ENCODE measurements at regions not wholly inside any gene's neighbourhood (a gene's known extent, or its start where the extent isn't known, plus 50 kb on each side); places are given as distances from the start of the nearest gene placed in this dataset.

GRCh38 chr10:43852644-43853214 is 204.0 kb upstream of the ZNF32 start:
- H3K27ac ChIP-seq (ENCODE audit: low read depth, low read length) = no peak overlapping the region
- no peaks in the 10 kb centered on the region; a peak in 1 of 4 replicates for H3K36me3 ChIP-seq (ENCODE audit: control insufficient read depth in 1 of 2, insufficient read depth in 2 of 2, low read length in 2 of 2)
- H4K20me1 ChIP-seq (ENCODE audit: insufficient read depth) = no peaks in the 10 kb centered on the region
- ChIA-PET RAD21 (ENCODE audit: low non-redundant PET in 1 of 2, low total read pairs in 2 of 2, uncharacterized antibody in 2 of 2, unreplicated experiment in 2 of 2) (no interaction called here), CTCF (no interaction called here), POLR2A (no interaction called here)
- no peak overlapping the region for H3K4me3 ChIP-seq (replicated peaks in 1 of 2; ENCODE audit: low read depth in 1 of 2, low read length in 2 of 2)
- no peak for TF ChIP-seq ATF3 (IDR thresholded peaks at IDR 0.05)
- TF ChIP-seq SIN3A (IDR thresholded peaks at IDR 0.05; ENCODE audit: low read depth) = no peak
- no peak for TF ChIP-seq POLR2A (IDR thresholded peaks at IDR 0.05; ENCODE audit: borderline replicate concordance, extremely low read depth, insufficient read depth, insufficient read length)
- no peak for TF ChIP-seq FOSL1 (IDR thresholded peaks at IDR 0.05; ENCODE audit: low read depth)
- no peak for TF ChIP-seq SP1 (IDR thresholded peaks at IDR 0.05; ENCODE audit: low read depth)
- TF ChIP-seq CTCF (IDR thresholded peaks at IDR 0.05 in 2 of 3, conservative IDR thresholded peaks at IDR 0.05 in 1 of 3; ENCODE audit: borderline replicate concordance in 1 of 3, insufficient read depth in 1 of 3, low read depth in 2 of 3, low read length in 2 of 3) = no peak
- no peak for TF ChIP-seq TCF7L2 (IDR thresholded peaks at IDR 0.05; ENCODE audit: borderline replicate concordance, extremely low read depth, insufficient read depth, insufficient read length)
- TF ChIP-seq EZH2phosphoT487 (IDR thresholded peaks at IDR 0.05; ENCODE audit: borderline replicate concordance) = no peak
- no peak for TF ChIP-seq CBX3 (IDR thresholded peaks at IDR 0.05; ENCODE audit: low read depth)
- no peak for TF ChIP-seq ZBTB33 (IDR thresholded peaks at IDR 0.05; ENCODE audit: extremely low read depth, insufficient replicate concordance, low read length)
- no peak for TF ChIP-seq RAD21 (IDR thresholded peaks at IDR 0.05; ENCODE audit: low read depth)
- TF ChIP-seq ELF1 (IDR thresholded peaks at IDR 0.05; ENCODE audit: borderline replicate concordance, low read depth) = no peak
- TF ChIP-seq EZH2 (IDR thresholded peaks at IDR 0.05) = no peak
- no peak for TF ChIP-seq ZNF274 (IDR thresholded peaks at IDR 0.05; ENCODE audit: low read depth, low read length)
- no peak for TF ChIP-seq POLR2AphosphoS5 (IDR thresholded peaks at IDR 0.05; ENCODE audit: low read depth, low read length)
- H3K9me2 ChIP-seq (ENCODE audit: insufficient read depth) = no peaks in the 10 kb centered on the region
- H3K79me2 ChIP-seq (ENCODE audit: insufficient read depth, low read length) = no peaks in the 10 kb centered on the region
- no peaks in the 10 kb centered on the region for H3K27me3 ChIP-seq (ENCODE audit: insufficient read depth, low read length)
- intact Hi-C loops (cut with micrococcal nuclease) = no loop called here
- DNase-seq (ENCODE audit: low read depth, low spot score) (no peak), ATAC-seq (no peak)
- no peak overlapping the region for H3K9ac ChIP-seq (ENCODE audit: low read length)
- H3K9me3 ChIP-seq (ENCODE audit: control insufficient read depth in 1 of 2, insufficient read depth in 1 of 2, low read depth in 1 of 2, low read length in 2 of 2) = no peaks in the 10 kb centered on the region
- no TSS peak for BruUV-seq (replicated peaks)
- H2AFZ ChIP-seq (ENCODE audit: low read depth, low read length, poor library complexity, severe bottlenecking) = no peak overlapping the region
- H3K4me2 ChIP-seq (ENCODE audit: low read length) = no peak overlapping the region
- H3K4me1 ChIP-seq (ENCODE audit: control insufficient read depth in 1 of 2, insufficient read depth in 2 of 2, low read length in 2 of 2) = peaks cover 8 to 14% of the 10 kb centered on the region in 2 experiments

All from HCT116 (cell line).